Suprapubic skin (tissue), 4 donors: ENCODE measurements at regions not wholly inside any gene's neighbourhood (a gene's known extent, or its start where the extent isn't known, plus 50 kb on each side); places are given as distances from the start of the nearest gene placed in this dataset.

Experiments used
- EP300 ChIP-seq: sonication (generic); formaldehyde crosslinking; IDR thresholded peaks from one replicate; pipeline ENCODE4 v1.6.1; 2017; ENCODE audit warnings: antibody characterized with exemption
- POLR2A ChIP-seq, 2 donors: fragments of 450-650 bp; IDR thresholded peaks; one replicate each; pipeline ENCODE4 v1.6.1; 2017; ENCODE audit warnings: antibody characterized with exemption in 2 of 2, mild to moderate bottlenecking in 2 of 2, moderate library complexity in 2 of 2
- POLR2AphosphoS5 ChIP-seq, 3 donors: sonication (generic); formaldehyde crosslinking; IDR thresholded peaks; one replicate each; pipeline ENCODE4 v1.6.1; 2017; ENCODE audit warnings: antibody characterized with exemption in 3 of 3
- TF ChIP-seq, protein P1 (sequence below), 2 donors: fragments of 200-600 bp in 1 of 2; fragments of 450-650 bp in 1 of 2; sonication (generic) in 1 of 2; IDR thresholded peaks; one replicate each; pipeline ENCODE4 v1.5.1; 2016 to 2019; ENCODE audit warnings: antibody characterized with exemption in 2 of 2, mild to moderate bottlenecking in 1 of 2, moderate library complexity in 1 of 2

DNA sequence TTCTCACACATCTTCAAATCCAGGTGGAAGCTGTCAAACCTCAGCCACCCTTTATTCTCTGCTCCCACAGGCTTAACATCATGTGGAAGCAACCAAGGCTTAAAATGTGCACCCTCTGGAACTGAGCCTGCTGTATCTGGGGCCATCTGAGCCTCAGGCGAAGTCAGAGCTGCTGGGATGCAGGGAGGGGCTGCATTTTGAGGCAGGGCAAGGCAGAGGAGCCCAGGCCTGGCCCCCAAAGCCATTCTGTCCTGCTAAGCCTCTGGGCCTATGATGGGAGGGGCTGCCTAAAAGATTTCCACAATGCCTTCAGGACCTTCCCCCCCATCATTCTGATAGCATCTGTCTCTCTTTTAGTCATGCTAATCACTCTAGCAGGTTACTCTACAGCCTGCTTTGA, 51.7 kb upstream of the COBL start:
- TF ChIP-seq POLR2AphosphoS5 (IDR thresholded peaks at IDR 0.05) (no peak), EP300 (no peak), POLR2A (IDR thresholded peaks at IDR 0.05) (no peak)
- TF ChIP-seq, protein P1, sequence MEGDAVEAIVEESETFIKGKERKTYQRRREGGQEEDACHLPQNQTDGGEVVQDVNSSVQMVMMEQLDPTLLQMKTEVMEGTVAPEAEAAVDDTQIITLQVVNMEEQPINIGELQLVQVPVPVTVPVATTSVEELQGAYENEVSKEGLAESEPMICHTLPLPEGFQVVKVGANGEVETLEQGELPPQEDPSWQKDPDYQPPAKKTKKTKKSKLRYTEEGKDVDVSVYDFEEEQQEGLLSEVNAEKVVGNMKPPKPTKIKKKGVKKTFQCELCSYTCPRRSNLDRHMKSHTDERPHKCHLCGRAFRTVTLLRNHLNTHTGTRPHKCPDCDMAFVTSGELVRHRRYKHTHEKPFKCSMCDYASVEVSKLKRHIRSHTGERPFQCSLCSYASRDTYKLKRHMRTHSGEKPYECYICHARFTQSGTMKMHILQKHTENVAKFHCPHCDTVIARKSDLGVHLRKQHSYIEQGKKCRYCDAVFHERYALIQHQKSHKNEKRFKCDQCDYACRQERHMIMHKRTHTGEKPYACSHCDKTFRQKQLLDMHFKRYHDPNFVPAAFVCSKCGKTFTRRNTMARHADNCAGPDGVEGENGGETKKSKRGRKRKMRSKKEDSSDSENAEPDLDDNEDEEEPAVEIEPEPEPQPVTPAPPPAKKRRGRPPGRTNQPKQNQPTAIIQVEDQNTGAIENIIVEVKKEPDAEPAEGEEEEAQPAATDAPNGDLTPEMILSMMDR (IDR thresholded peaks at IDR 0.05), result no peak
